H1 (cell line): ENCODE measurements at regions not wholly inside any gene's neighbourhood (a gene's known extent, or its start where the extent isn't known, plus 50 kb on each side); places are given as distances from the start of the nearest gene placed in this dataset.

Experiments
- CTCF ChIA-PET: fragments of 300-600 bp; sonication (Branson Sonifier 250); formaldehyde crosslinking; loops from one replicate; lab custom pipeline; 2021; ENCODE audit not compliant: partially characterized antibody; lab: Charles Lee
- POLR2A ChIA-PET: fragments of 300-600 bp; sonication (Branson Sonifier 250); formaldehyde crosslinking; loops from one replicate; lab custom pipeline; 2021; ENCODE audit warnings: inconsistent platforms; ENCODE audit not compliant: partially characterized antibody; lab: Charles Lee
- DNase-seq, 2 experiments: peaks; one replicate each; pipeline versions ENCODE4 v3.0.0 to v3.0.0-alpha.2; 2010 to 2022; ENCODE audit warnings: low spot score in 2 of 2, low read depth in 1 of 2, mixed read lengths in 1 of 2
- FAIRE-seq: peaks from 2 replicates; lab custom pipeline; 2011; peaks lifted over from hg19 to GRCh38; lab: Jason Lieb, UNC
- H2AFZ ChIP-seq: 2 replicates; pipeline ENCODE4 v1.8.1; 2012; ENCODE audit warnings: low read length, inconsistent platforms
- H2AK5ac ChIP-seq: 2 replicates; pipeline ENCODE4 v1.6.1; 2013; ENCODE audit warnings: low read depth, low read length
- H2BK120ac ChIP-seq: replicated peaks from 2 replicates; pipeline ENCODE3; 2013; ENCODE audit warnings: low read depth, low read length, inconsistent platforms
- H2BK12ac ChIP-seq: 2 replicates; pipeline ENCODE4 v1.6.1; 2013; ENCODE audit warnings: low read depth, low read length
- H2BK15ac ChIP-seq: 2 replicates; pipeline ENCODE4 v1.6.1; 2013; ENCODE audit warnings: low read length
- H2BK20ac ChIP-seq: 2 replicates; pipeline ENCODE4 v1.6.1; 2013; ENCODE audit warnings: low read length
- H2BK5ac ChIP-seq: 2 replicates; pipeline ENCODE4 v1.6.1; 2013; ENCODE audit warnings: low read depth, low read length
- H3K14ac ChIP-seq: 2 replicates; pipeline ENCODE4 v1.6.1; 2013; ENCODE audit warnings: inconsistent platforms; ENCODE audit not compliant: insufficient read length
- H3K18ac ChIP-seq: 2 replicates; pipeline ENCODE4 v1.6.1; 2013; ENCODE audit warnings: low read length; ENCODE audit errors: extremely low read depth
- H3K23ac ChIP-seq: 2 replicates; pipeline ENCODE4 v1.6.1; 2013; ENCODE audit warnings: inconsistent platforms; ENCODE audit not compliant: insufficient read length
- H3K23me2 ChIP-seq: 2 replicates; pipeline ENCODE4 v1.6.1; 2013; ENCODE audit warnings: low read depth, low read length
- H3K27ac ChIP-seq: 2 replicates; pipeline ENCODE4 v1.6.1; 2011; ENCODE audit warnings: low read depth, low read length, inconsistent platforms
- H3K27me3 ChIP-seq, 4 experiments: replicated peaks in 1 of 4; 1 replicate in 1 of 4; 2 replicates in 3 of 4; pipeline versions ENCODE4 v1.6.1 to v1.8.1; 2011 to 2013; ENCODE audit warnings: low read length in 3 of 4, mild to moderate bottlenecking in 3 of 4, inconsistent platforms in 2 of 4, mixed read lengths in 2 of 4, moderate library complexity in 1 of 4; ENCODE audit not compliant: control insufficient read depth in 3 of 4, insufficient read depth in 3 of 4; ENCODE audit errors: extremely low read depth in 1 of 4
- H3K36me3 ChIP-seq, 4 experiments: 2 replicates each; pipeline versions ENCODE4 v1.6.1 to v1.8.1; 2011 to 2013; ENCODE audit warnings: mild to moderate bottlenecking in 4 of 4, low read length in 3 of 4, moderate library complexity in 2 of 4, control low read depth in 1 of 4, inconsistent platforms in 1 of 4; ENCODE audit not compliant: insufficient read depth in 4 of 4, control insufficient read depth in 2 of 4
- H3K4ac ChIP-seq: replicated peaks from 2 replicates; pipeline ENCODE3; 2013; ENCODE audit warnings: low read length, low read depth, mixed read lengths, inconsistent platforms; ENCODE audit not compliant: insufficient read length
- H3K4me1 ChIP-seq, 4 experiments: replicated peaks in 1 of 4; 1 replicate in 1 of 4; 2 replicates in 3 of 4; pipeline versions ENCODE4 v1.6.1 to v1.8.1; 2011 to 2013; ENCODE audit warnings: low read length in 3 of 4, inconsistent platforms in 2 of 4, mixed read lengths in 1 of 4; ENCODE audit not compliant: insufficient read depth in 4 of 4, control insufficient read depth in 3 of 4
- H3K4me2 ChIP-seq, 2 experiments: 2 replicates each; pipeline versions ENCODE4 v1.6.1 to v1.8.1; 2011 to 2013; ENCODE audit warnings: low read depth in 2 of 2, low read length in 2 of 2, control low read depth in 1 of 2, inconsistent platforms in 1 of 2, mild to moderate bottlenecking in 1 of 2; ENCODE audit not compliant: insufficient read depth in 1 of 2
- H3K4me3 ChIP-seq, 4 experiments: fragments of 200-600, 300-600 bp in 1 of 4; sonication (generic), shearing (Covaris generic), sonication (Bioruptor Twin) in 1 of 4; 2 replicates each; pipeline versions ENCODE4 v1.5.1 to v1.8.1; 2011 to 2016; ENCODE audit warnings: low read length in 4 of 4, low read depth in 3 of 4, control low read depth in 2 of 4, inconsistent platforms in 2 of 4, mild to moderate bottlenecking in 2 of 4, mixed read lengths in 1 of 4, moderate library complexity in 1 of 4; ENCODE audit not compliant: insufficient read depth in 2 of 4; ENCODE audit errors: extremely low read depth in 1 of 4
- H3K56ac ChIP-seq: replicated peaks from 2 replicates; pipeline ENCODE3; 2013; ENCODE audit warnings: low read depth, mild to moderate bottlenecking, mixed read lengths, low read length, inconsistent platforms; ENCODE audit not compliant: insufficient read length
- H3K79me1 ChIP-seq: 2 replicates; pipeline ENCODE4 v1.6.1; 2013; ENCODE audit warnings: low read depth, low read length, control low read depth
- H3K79me2 ChIP-seq, 2 experiments: 2 replicates each; pipeline versions ENCODE4 v1.6.1 to v1.8.1; 2012 to 2013; ENCODE audit warnings: low read length in 2 of 2, mild to moderate bottlenecking in 2 of 2, inconsistent platforms in 1 of 2; ENCODE audit not compliant: insufficient read depth in 2 of 2, control insufficient read depth in 1 of 2
- H3K9ac ChIP-seq, 4 experiments: replicated peaks in 1 of 4; 1 replicate in 1 of 4; 2 replicates in 3 of 4; pipeline versions ENCODE4 v1.6.1 to v1.8.1; 2011 to 2013; ENCODE audit warnings: low read depth in 3 of 4, low read length in 3 of 4, control low read depth in 2 of 4, mild to moderate bottlenecking in 2 of 4, moderate library complexity in 2 of 4, inconsistent platforms in 1 of 4; ENCODE audit errors: extremely low read depth in 1 of 4
- H3K9me3 ChIP-seq, 2 experiments: 2 replicates each; pipeline versions ENCODE4 v1.6.1 to v1.8.1; 2012 to 2013; ENCODE audit warnings: mild to moderate bottlenecking in 2 of 2, moderate library complexity in 2 of 2, control low read depth in 1 of 2, inconsistent platforms in 1 of 2, low read depth in 1 of 2, low read length in 1 of 2, mixed read lengths in 1 of 2; ENCODE audit not compliant: insufficient read depth in 2 of 2
- H4K20me1 ChIP-seq, 2 experiments: replicated peaks in 1 of 2; 2 replicates each; pipeline versions ENCODE3 to v1.8.1; 2011 to 2013; ENCODE audit warnings: inconsistent platforms in 2 of 2, low read length in 2 of 2, mild to moderate bottlenecking in 1 of 2; ENCODE audit not compliant: insufficient read depth in 2 of 2, control insufficient read depth in 1 of 2
- H4K5ac ChIP-seq: 2 replicates; pipeline ENCODE4 v1.6.1; 2013; ENCODE audit warnings: low read length, low read depth, mixed read lengths, inconsistent platforms; ENCODE audit not compliant: insufficient read length
- H4K8ac ChIP-seq: 2 replicates; pipeline ENCODE4 v1.8.0; 2013; ENCODE audit warnings: mild to moderate bottlenecking, moderate library complexity, low read length, inconsistent platforms; ENCODE audit not compliant: insufficient read depth; ENCODE audit errors: extremely low read depth
- H4K91ac ChIP-seq: replicated peaks from 2 replicates; pipeline ENCODE3; 2013; ENCODE audit warnings: low read length, mixed read lengths, inconsistent platforms; ENCODE audit not compliant: insufficient read length
- HDAC2 ChIP-seq, 2 experiments: fragments of 300-600 bp in 1 of 2; sonication (generic) in 1 of 2; IDR thresholded peaks; 2 replicates each; pipeline ENCODE4 v1.6.1; 2011 to 2012; ENCODE audit warnings: low read depth in 2 of 2, low read length in 2 of 2, mild to moderate bottlenecking in 2 of 2, moderate library complexity in 2 of 2, borderline replicate concordance in 1 of 2, inconsistent platforms in 1 of 2
- JUND ChIP-seq: IDR thresholded peaks from 2 replicates; pipeline ENCODE4 v1.6.1; 2011; ENCODE audit warnings: mild to moderate bottlenecking, improper control_type of control experiment, low read length
- NANOG ChIP-seq: IDR thresholded peaks from 2 replicates; pipeline ENCODE4 v1.6.1; 2011; ENCODE audit warnings: low read length, low read depth, mild to moderate bottlenecking, inconsistent platforms; ENCODE audit not compliant: insufficient read depth, poor library complexity, severe bottlenecking
- RNF2 ChIP-seq: fragments of 200-900, 300-1000 bp; sonication (generic); IDR thresholded peaks from 2 replicates; pipeline ENCODE4 v1.7.1; 2016; ENCODE audit warnings: borderline replicate concordance, low read depth, mild to moderate bottlenecking, antibody characterized with exemption, low read length; ENCODE audit not compliant: poor library complexity, severe bottlenecking; ENCODE audit errors: missing control alignments
- SIRT6 ChIP-seq: IDR thresholded peaks from one replicate; pipeline ENCODE4 v1.7.1; 2012; ENCODE audit warnings: low read length, inconsistent platforms
- TEAD4 ChIP-seq: IDR thresholded peaks from 2 replicates; pipeline ENCODE4 v1.6.1; 2012; ENCODE audit warnings: low read depth, low read length, inconsistent platforms, mixed read lengths
- WGBS, 2 experiments: shearing (Covaris generic) in 1 of 2; methylation state at CpG; one replicate each; pipeline versions ENCODE4 v1.1.6 to v1.1.7; 2013 to 2015; ENCODE audit warnings: low lambda C conversion rate in 2 of 2, mixed read lengths in 2 of 2, inconsistent platforms in 1 of 2, low coverage in 1 of 2, missing lambda C conversion rate in 1 of 2; ENCODE audit not compliant: insufficient replicate concordance in 2 of 2, insufficient coverage in 1 of 2, insufficient read length in 1 of 2; ENCODE audit errors: extremely low coverage in 1 of 2, missing lambda C conversion rate in 1 of 2; 5-methylcytosine and 5-hydroxymethylcytosine counted together
- TF ChIP-seq, protein P1 (sequence below): IDR thresholded peaks from 2 replicates; pipeline ENCODE4 v1.6.1; 2012; ENCODE audit warnings: low read length, inconsistent platforms

- Histone ChIP-seq H2BK15ac (no peak overlapping the region), H2AFZ (no peak overlapping the region), H4K91ac (no peak overlapping the region), H3K79me2 (no peaks in the 10 kb centered on the region), H4K8ac (no peak overlapping the region), H4K20me1 (no peaks in the 10 kb centered on the region), H3K18ac (no peak overlapping the region), H3K4me1 (no peaks in the 10 kb centered on the region), H3K27me3 (no peaks in the 10 kb centered on the region)
- TF ChIP-seq JUND (no peak), NANOG (no peak), TEAD4 (no peak), SIRT6 (no peak), HDAC2 (IDR thresholded peaks at IDR 0.05; ENCODE audit: borderline replicate concordance in 1 of 2, low read depth in 2 of 2, low read length in 2 of 2) (no peak), RNF2 (no peak)
- TF ChIP-seq, protein P1, sequence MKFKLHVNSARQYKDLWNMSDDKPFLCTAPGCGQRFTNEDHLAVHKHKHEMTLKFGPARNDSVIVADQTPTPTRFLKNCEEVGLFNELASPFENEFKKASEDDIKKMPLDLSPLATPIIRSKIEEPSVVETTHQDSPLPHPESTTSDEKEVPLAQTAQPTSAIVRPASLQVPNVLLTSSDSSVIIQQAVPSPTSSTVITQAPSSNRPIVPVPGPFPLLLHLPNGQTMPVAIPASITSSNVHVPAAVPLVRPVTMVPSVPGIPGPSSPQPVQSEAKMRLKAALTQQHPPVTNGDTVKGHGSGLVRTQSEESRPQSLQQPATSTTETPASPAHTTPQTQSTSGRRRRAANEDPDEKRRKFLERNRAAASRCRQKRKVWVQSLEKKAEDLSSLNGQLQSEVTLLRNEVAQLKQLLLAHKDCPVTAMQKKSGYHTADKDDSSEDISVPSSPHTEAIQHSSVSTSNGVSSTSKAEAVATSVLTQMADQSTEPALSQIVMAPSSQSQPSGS, result no peak
- TF ChIP-seq, all 59 proteins: peak for 0
- Histone ChIP-seq H4K5ac (no peak overlapping the region), H3K23ac (no peak overlapping the region), H3K4me3 (no peak overlapping the region), H2BK12ac (no peak overlapping the region), H2BK20ac (no peak overlapping the region), H2BK5ac (no peak overlapping the region), H2BK120ac (no peak overlapping the region), H3K14ac (no peak overlapping the region), H3K79me1 (no peaks in the 10 kb centered on the region), H3K27ac (no peak overlapping the region), H3K36me3 (no peaks in the 10 kb centered on the region), H3K9ac (no peak overlapping the region), H3K9me3 (no peaks in the 10 kb centered on the region), H3K56ac (no peak overlapping the region), H3K4me2 (no peak overlapping the region), H3K4ac (no peak overlapping the region), H3K23me2 (no peaks in the 10 kb centered on the region; the same call in 1 of the 2 replicates), H2AK5ac (no peak overlapping the region)
- 93% methylated on average over 2 of the region's 2 CpGs; no CpG with 5 or more reads in 1 of the 2 experiments for WGBS, 2 experiments
- DNase-seq (no peak), FAIRE-seq (no peak)
- ChIA-PET CTCF (interaction anchor here (0.8 to 1.1 kb wide), 2 partner anchors 9 to 10 kb away, joined by 3 to 4 read pairs; no protein-coding TSS in a partner anchor), POLR2A (no interaction called here)
These were observed 529.2 kb upstream of the NBEA start for GRCh38 chr13:34412817-34413375.
